ENCODE measurements at regions not wholly inside any gene's neighbourhood (a gene's known extent, or its start where the extent isn't known, plus 50 kb on each side); places are given as distances from the start of the nearest gene placed in this dataset.

DNA sequence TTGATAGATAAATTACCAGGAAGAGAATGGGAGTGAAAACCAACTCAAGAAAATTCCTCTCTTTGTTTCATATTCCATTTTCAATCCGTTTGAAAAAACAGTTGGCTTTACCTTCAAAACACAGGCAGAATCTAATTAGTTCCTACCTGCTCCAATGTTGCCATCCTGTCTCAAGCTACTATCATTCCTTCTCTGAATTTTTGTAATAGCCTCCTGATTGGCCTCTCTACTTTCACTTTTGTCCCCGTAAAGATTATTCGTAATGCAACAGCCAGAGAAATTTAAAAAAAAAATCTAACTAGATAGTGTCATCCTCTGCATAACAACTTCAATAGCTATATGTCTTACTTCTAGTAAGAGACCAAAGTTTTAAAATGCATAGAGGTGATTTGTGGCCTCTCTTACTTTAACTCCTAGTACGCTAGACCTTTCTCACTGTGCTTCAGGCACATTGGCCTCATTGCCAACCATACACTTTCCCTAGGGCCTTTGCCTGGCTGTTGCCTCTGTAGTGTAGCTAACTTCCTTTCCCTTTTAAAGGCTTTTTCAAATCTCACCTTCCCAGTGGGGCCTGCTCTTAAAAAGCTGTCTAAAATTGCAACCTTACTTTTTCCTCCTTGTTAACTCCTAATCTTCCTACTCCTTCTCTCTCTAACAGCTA lies 311.3 kb upstream of the GRIN3A start:
- TF ChIP-seq, protein P1, sequence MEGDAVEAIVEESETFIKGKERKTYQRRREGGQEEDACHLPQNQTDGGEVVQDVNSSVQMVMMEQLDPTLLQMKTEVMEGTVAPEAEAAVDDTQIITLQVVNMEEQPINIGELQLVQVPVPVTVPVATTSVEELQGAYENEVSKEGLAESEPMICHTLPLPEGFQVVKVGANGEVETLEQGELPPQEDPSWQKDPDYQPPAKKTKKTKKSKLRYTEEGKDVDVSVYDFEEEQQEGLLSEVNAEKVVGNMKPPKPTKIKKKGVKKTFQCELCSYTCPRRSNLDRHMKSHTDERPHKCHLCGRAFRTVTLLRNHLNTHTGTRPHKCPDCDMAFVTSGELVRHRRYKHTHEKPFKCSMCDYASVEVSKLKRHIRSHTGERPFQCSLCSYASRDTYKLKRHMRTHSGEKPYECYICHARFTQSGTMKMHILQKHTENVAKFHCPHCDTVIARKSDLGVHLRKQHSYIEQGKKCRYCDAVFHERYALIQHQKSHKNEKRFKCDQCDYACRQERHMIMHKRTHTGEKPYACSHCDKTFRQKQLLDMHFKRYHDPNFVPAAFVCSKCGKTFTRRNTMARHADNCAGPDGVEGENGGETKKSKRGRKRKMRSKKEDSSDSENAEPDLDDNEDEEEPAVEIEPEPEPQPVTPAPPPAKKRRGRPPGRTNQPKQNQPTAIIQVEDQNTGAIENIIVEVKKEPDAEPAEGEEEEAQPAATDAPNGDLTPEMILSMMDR (IDR thresholded peaks at IDR 0.05) = no peak
- TF ChIP-seq CHD2 (IDR thresholded peaks at IDR 0.05; ENCODE audit: low read length, partially characterized antibody) = no peak
- no peak for TF ChIP-seq REST (IDR thresholded peaks at IDR 0.05; ENCODE audit: low read depth, low read length)
- no peak for TF ChIP-seq EP300 (IDR thresholded peaks at IDR 0.05; ENCODE audit: borderline replicate concordance in 1 of 2, low read depth in 1 of 2, low read length in 1 of 2)
- no peak for TF ChIP-seq RXRA (IDR thresholded peaks at IDR 0.05; ENCODE audit: borderline replicate concordance, low read depth)
- TF ChIP-seq POLR2AphosphoS5 (IDR thresholded peaks at IDR 0.05; ENCODE audit: low read depth, low read length) = no peak
- TF ChIP-seq, protein P2, sequence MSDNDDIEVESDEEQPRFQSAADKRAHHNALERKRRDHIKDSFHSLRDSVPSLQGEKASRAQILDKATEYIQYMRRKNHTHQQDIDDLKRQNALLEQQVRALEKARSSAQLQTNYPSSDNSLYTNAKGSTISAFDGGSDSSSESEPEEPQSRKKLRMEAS (IDR thresholded peaks at IDR 0.05; ENCODE audit: low read depth) = no peak
- TF ChIP-seq EZH2phosphoT487 (IDR thresholded peaks at IDR 0.05; ENCODE audit: borderline replicate concordance, low read depth) = no peak
- no peak for TF ChIP-seq RAD21 (IDR thresholded peaks at IDR 0.05; ENCODE audit: low read length)
- no peak for TF ChIP-seq YY1 (IDR thresholded peaks at IDR 0.05; ENCODE audit: low read depth)
- TF ChIP-seq TCF12 (IDR thresholded peaks at IDR 0.05) = no peak
- no peak for TF ChIP-seq MEF2A (IDR thresholded peaks at IDR 0.05; ENCODE audit: borderline replicate concordance, low read depth)
